GM13977 (cell line): ENCODE measurements at regions not wholly inside any gene's neighbourhood (a gene's known extent, or its start where the extent isn't known, plus 50 kb on each side); places are given as distances from the start of the nearest gene placed in this dataset.

Experiments
- DNase-seq: peaks from one replicate; pipeline ENCODE4 v3.0.0; 2012; ENCODE audit warnings: low spot score
- in situ Hi-C: fragments of 300-500 bp; cut with MboI; formaldehyde crosslinking; loops from one replicate; pipeline ENCODE4 v1.12.0; 2022; ENCODE audit warnings: low sequenced_read_pairs, low pct_unique_long_range_greater_than_20kb, mixed read lengths, inconsistent platforms; ENCODE audit not compliant: unreplicated experiment
- TF ChIP-seq, protein P1 (sequence below): IDR thresholded peaks from 2 replicates; pipeline ENCODE4 v1.5.1; 2012; ENCODE audit warnings: mild to moderate bottlenecking, control low read depth; ENCODE audit not compliant: insufficient read depth; ENCODE audit errors: extremely low read depth, missing control alignments

DNA sequence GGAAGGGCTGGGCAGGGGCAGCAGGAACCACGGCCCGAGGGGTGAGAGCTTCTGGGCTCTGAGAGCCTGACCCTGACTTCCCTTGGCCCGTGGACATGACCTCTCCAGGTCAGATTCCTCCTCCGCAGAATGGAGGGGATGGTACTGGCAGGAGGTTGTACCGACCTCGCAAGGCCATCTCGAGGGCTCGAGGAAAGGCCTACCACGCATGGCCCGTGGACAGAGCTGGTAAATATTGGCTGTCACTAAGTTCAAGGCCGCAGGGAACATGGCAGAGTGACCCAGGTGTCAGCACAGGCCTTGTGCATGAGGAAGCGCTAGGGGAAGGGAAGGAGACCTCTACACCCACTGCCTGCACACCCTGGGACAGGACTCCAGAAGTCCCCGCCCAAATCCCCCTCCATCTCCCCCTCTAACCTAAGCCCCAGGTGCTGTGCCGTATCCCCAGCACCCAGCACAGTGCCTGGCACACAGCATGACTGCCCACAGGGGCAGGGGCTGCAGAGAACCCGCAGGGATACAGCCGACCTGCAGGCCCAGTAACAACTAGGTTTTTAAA lies 54.9 kb upstream of the PPP2R5C start:
- in situ Hi-C loops = loop anchor here (25.0 kb wide), 1 partner anchor 606 kb away; the partner anchor contains the start of genes MOK and ZNF839
- TF ChIP-seq, protein P1, sequence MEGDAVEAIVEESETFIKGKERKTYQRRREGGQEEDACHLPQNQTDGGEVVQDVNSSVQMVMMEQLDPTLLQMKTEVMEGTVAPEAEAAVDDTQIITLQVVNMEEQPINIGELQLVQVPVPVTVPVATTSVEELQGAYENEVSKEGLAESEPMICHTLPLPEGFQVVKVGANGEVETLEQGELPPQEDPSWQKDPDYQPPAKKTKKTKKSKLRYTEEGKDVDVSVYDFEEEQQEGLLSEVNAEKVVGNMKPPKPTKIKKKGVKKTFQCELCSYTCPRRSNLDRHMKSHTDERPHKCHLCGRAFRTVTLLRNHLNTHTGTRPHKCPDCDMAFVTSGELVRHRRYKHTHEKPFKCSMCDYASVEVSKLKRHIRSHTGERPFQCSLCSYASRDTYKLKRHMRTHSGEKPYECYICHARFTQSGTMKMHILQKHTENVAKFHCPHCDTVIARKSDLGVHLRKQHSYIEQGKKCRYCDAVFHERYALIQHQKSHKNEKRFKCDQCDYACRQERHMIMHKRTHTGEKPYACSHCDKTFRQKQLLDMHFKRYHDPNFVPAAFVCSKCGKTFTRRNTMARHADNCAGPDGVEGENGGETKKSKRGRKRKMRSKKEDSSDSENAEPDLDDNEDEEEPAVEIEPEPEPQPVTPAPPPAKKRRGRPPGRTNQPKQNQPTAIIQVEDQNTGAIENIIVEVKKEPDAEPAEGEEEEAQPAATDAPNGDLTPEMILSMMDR = no peak

DNA sequence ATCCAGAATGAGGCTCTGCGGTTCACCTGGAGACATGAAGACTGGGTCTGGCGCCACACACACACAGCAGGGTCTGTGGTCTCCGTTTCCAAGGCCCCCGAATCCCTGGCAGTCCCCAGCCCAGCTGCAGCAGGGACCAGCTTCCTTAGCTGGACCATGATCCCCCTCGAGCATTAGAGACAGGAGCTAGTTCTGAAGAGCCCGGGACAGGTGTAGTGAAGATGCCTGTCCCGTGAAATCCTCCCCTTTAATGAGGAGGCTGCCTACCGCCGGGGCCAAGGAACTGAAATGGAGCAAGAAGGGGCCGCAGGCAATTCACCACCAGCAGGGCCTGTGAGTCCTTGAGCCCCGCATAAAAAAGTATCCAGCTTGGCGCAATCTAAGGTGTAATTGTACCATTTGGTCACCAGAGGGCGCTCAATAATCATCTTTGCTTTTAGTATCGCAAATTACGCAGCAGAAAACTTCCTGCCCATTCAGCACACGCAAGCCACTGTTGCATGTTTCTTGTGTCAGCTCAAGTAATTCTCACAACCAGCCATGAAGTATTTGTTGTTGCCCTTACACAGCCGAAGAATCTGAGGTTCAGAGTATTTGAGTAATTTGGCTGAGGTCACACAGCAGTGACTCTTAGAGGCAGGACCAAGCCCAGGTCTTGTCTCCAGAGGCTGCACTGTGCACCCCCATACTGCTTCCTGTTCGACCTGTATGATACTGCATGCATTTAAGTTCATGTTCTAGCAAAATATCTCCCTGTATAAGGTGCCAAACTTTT lies 54.3 kb upstream of the PPP2R5C start:
- TF ChIP-seq, protein P1 = peak; percentile 77
- peak; percentile 82 for DNase-seq
- in situ Hi-C loops = loop anchor here (25.0 kb wide), 1 partner anchor 605 kb away; the partner anchor contains the start of genes MOK and ZNF839

More for the DNA sequence above, 54.9 kb upstream of the PPP2R5C start:
- no peak for DNase-seq

DNA sequence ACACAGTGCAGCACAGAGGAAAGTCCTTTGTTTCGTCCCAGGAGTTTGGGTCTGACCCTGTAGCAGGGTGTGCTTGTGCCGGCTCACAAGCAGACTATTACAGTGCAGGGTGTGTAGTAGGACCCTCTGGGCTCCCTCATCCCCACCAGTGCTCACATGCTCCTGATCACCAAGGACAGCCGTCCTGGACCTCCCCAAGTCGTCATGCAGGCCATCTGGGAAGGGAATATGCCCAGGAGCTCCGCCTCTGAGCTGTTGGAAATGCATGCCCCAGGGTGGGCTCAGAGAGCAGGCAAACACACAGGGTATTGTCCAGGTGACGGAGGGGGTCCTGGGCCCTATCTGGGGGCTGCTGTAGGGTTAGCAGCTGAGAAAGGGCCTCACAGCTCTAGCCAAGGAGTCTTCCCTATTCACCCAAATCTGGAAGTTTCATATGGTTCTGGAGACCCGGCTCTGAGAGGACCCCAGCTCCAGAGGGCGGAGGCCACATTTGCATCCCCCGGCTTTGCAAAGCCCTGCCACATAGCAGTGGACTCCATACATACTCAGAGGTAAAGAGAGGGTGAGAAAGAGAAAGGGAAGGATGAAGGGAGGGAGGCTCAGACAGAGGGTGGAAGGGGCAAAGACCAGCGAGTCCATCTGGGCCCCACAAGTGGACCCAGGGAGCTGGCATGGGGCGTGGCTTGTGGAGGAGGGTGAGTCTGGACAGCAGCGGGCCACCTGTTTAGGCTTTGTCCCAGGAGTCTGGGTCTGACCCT lies 53.5 kb upstream of the PPP2R5C start:
- TF ChIP-seq, protein P1 = no peak
- DNase-seq = no peak
- in situ Hi-C loops = loop anchor here (25.0 kb wide), 1 partner anchor 604 kb away; the partner anchor contains the start of genes MOK and ZNF839

DNA sequence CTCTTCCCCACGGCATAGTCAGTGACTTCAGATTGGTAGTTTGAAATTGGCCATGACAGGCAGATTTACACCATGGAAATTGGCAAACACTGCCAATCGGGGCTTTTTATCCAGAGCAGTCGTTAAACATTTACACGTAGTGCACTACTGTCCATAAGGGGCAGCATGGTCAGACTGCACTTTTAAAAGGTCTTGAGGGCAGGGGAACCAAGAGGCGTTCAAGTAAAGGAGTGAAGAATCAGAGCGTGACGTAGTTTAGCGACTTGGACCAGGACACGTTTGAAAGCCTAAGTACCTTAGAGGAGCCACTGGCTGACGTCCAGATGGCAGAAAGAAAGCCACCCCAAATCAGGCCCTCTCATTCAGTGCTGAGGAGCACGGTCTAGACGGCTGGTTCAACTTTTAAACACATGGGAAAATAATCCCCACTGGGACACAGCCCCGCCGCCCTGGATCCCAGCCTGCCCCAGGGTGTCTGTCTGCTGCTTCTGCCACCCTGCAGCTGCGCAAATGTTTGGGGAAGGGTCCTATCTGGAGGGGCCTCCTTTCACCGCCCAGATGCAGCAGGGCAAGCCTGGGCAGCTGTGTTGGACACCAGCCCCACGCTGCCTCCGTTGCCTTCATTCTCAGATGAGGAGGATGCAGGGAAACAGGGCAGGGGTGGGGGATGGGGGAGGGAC lies 52.5 kb upstream of the PPP2R5C start:
- TF ChIP-seq, protein P1 = no peak
- in situ Hi-C loops = loop anchor here (25.0 kb wide), 1 partner anchor 603 kb away; the partner anchor contains the start of genes MOK and ZNF839
- DNase-seq = no peak

DNA sequence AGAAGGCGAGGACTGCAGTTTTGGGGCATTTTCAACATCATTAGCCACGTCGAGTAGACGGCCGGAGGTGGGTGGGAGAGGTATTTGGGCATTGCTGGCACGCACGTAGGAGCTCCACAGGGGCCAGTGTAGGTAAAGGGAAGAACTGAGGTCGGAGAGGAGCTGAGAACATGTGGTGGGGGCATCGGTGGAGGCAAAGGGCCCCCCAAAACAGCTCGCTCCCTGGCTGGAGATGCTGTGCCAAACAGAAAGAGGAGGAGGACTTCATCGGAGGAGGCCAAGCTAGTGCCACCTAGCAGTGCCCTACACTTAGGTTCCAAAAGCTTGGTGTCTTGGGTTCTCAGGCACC lies 52.0 kb upstream of the PPP2R5C start:
- DNase-seq = no peak
- in situ Hi-C loops = loop anchor here (25.0 kb wide), 1 partner anchor 603 kb away; the partner anchor contains the start of genes MOK and ZNF839
- TF ChIP-seq, protein P1 = no peak
